ENCODE measurements at regions not wholly inside any gene's neighbourhood (a gene's known extent, or its start where the extent isn't known, plus 50 kb on each side); places are given as distances from the start of the nearest gene placed in this dataset.

DNA sequence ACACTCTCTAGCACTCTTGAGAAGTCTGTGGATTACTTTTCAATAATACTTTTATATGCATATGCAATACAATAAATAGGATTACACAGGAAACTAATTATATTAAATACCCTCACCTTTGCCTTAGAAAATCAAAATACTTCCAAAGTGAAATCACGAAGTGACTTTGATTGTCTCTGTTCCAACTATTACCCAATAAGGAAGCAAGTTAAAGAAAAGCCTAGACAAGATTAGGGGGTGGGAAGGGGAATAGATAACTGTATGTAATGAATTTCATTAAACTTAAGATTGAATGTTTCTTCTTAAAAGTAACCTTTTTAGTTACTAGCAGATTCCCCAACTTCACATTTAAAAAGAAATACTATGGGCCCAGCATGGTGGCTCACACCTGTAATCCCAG, 66.6 kb upstream of the SOX4 start:
- ChIA-PET CTCF (interaction anchor here (0.7 kb wide), 1 partner anchor 1401 kb away, joined by 7 read pairs; no protein-coding TSS in a partner anchor), POLR2A (no interaction called here)
- no peak for TF ChIP-seq ZNF155 (tag by site-specific recombination; IDR thresholded peaks at IDR 0.05)
- no peak for TF ChIP-seq SP2 (tag by site-specific recombination; IDR thresholded peaks at IDR 0.05)
- TF ChIP-seq ZNF121 (tag by site-specific recombination; IDR thresholded peaks at IDR 0.05): no peak
- TF ChIP-seq ZFP3 (tag by site-specific recombination; IDR thresholded peaks at IDR 0.05; ENCODE audit: low read depth): no peak
- no peak for TF ChIP-seq ZNF37A (tag by site-specific recombination; IDR thresholded peaks at IDR 0.05)
- no peak for TF ChIP-seq ZNF174 (tag by site-specific recombination; IDR thresholded peaks at IDR 0.05)
- no peak for TF ChIP-seq KLF1 (tag by site-specific recombination; IDR thresholded peaks at IDR 0.05)
- TF ChIP-seq ZNF335 (tag by site-specific recombination; conservative IDR thresholded peaks at IDR 0.05): no peak
- no peak for TF ChIP-seq ZBTB26 (tag by site-specific recombination; optimal IDR thresholded peaks at IDR 0.05)
- no peak for TF ChIP-seq YY1 (tag by site-specific recombination; IDR thresholded peaks at IDR 0.05)
- no peak for TF ChIP-seq ZNF747 (tag by site-specific recombination; IDR thresholded peaks at IDR 0.05)
- no peak for TF ChIP-seq ZNF146 (tag by site-specific recombination; IDR thresholded peaks at IDR 0.05)
- TF ChIP-seq ZNF510 (tag by site-specific recombination; IDR thresholded peaks at IDR 0.05; ENCODE audit: insufficient replicate concordance): no peak
- no peak for TF ChIP-seq ZNF221 (tag by site-specific recombination; IDR thresholded peaks at IDR 0.05; ENCODE audit: borderline replicate concordance)
- no peak for TF ChIP-seq RBAK (tag by site-specific recombination; IDR thresholded peaks at IDR 0.05)
- TF ChIP-seq ZNF311 (tag by site-specific recombination; IDR thresholded peaks at IDR 0.05; ENCODE audit: borderline replicate concordance): no peak
- TF ChIP-seq ZNF248 (tag by site-specific recombination; IDR thresholded peaks at IDR 0.05): no peak
- no peak for TF ChIP-seq ZBTB17 (tag by site-specific recombination; IDR thresholded peaks at IDR 0.05)
- H3K4me3 ChIP-seq (ENCODE audit: low read depth, low read length): no peak overlapping the region
- H3K4me1 ChIP-seq (ENCODE audit: control insufficient read depth, insufficient read depth, low read length): no peaks in the 10 kb centered on the region
- no peaks in the 10 kb centered on the region for H3K9me3 ChIP-seq (ENCODE audit: control insufficient read depth, insufficient read depth, low read depth, low read length)
- H3K27ac ChIP-seq (ENCODE audit: extremely low read depth, low read depth, low read length): no peak overlapping the region
- no peaks in the 10 kb centered on the region for H3K36me3 ChIP-seq (ENCODE audit: control insufficient read depth in 2 of 2, insufficient read depth in 1 of 2, low read length in 2 of 2)

DNA sequence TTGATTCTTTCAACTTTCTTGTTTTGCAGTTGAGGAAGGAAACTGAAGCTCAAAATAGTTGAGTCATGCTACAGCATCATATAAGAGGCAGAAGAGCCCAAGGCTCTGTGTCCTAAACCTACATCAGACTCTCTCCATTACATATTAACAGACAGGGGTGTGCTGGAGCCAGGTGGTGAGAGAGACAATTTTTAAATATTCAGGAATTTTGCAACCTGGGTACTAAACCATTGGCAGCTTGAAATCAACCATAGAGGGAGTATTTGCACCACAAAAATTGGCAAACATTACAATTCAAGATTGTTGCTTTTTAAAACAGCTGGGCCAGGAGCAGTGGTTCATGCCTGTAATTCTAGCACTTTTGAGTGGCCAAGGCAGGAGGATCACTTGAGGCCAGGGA, 65.8 kb upstream of the SOX4 start:
- H3K4me1 ChIP-seq (ENCODE audit: control insufficient read depth, insufficient read depth, low read length): no peaks in the 10 kb centered on the region
- no peak overlapping the region for H3K27ac ChIP-seq (ENCODE audit: extremely low read depth, low read depth, low read length)
- no peaks in the 10 kb centered on the region for H3K9me3 ChIP-seq (ENCODE audit: control insufficient read depth, insufficient read depth, low read depth, low read length)
- ChIA-PET CTCF (interaction anchor here (0.7 kb wide), 1 partner anchor 193 kb away, joined by 4 read pairs; no protein-coding TSS in a partner anchor), POLR2A (no interaction called here)
- no peak for TF ChIP-seq ZNF670 (tag by site-specific recombination; IDR thresholded peaks at IDR 0.05; ENCODE audit: low read depth)
- TF ChIP-seq ZNF202 (tag by site-specific recombination; IDR thresholded peaks at IDR 0.05; ENCODE audit: borderline replicate concordance): no peak
- TF ChIP-seq, protein P1, sequence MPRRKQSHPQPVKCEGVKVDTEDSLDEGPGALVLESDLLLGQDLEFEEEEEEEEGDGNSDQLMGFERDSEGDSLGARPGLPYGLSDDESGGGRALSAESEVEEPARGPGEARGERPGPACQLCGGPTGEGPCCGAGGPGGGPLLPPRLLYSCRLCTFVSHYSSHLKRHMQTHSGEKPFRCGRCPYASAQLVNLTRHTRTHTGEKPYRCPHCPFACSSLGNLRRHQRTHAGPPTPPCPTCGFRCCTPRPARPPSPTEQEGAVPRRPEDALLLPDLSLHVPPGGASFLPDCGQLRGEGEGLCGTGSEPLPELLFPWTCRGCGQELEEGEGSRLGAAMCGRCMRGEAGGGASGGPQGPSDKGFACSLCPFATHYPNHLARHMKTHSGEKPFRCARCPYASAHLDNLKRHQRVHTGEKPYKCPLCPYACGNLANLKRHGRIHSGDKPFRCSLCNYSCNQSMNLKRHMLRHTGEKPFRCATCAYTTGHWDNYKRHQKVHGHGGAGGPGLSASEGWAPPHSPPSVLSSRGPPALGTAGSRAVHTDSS (tag by site-specific recombination; IDR thresholded peaks at IDR 0.05): no peak
- TF ChIP-seq ZIC2 (tag by site-specific recombination; IDR thresholded peaks at IDR 0.05): no peak
- TF ChIP-seq, protein P2, sequence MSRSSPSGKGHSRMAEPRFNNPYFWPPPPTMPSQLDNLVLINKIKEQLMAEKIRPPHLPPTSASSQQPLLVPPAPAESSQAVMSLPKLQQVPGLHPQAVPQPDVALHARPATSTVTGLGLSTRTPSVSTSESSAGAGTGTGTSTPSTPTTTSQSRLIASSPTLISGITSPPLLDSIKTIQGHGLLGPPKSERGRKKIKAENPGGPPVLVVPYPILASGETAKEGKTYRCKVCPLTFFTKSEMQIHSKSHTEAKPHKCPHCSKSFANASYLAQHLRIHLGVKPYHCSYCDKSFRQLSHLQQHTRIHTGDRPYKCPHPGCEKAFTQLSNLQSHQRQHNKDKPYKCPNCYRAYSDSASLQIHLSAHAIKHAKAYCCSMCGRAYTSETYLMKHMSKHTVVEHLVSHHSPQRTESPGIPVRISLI (tag by site-specific recombination; IDR thresholded peaks at IDR 0.05): no peak
- peak; percentile 77 for TF ChIP-seq PRDM10 (tag by site-specific recombination; IDR thresholded peaks at IDR 0.05)
- H3K4me3 ChIP-seq (ENCODE audit: low read depth, low read length): no peak overlapping the region
- no peaks in the 10 kb centered on the region for H3K36me3 ChIP-seq (ENCODE audit: control insufficient read depth in 2 of 2, insufficient read depth in 1 of 2, low read length in 2 of 2)
